ENCODE measurements at regions not wholly inside any gene's neighbourhood (a gene's known extent, or its start where the extent isn't known, plus 50 kb on each side); places are given as distances from the start of the nearest gene placed in this dataset.

GRCh38 chr4:117549524-117549923 lies 464.1 kb upstream of the TRAM1L1 start:
- TF ChIP-seq CTCF (IDR thresholded peaks at IDR 0.05) (no peak), USF1 (IDR thresholded peaks at IDR 0.05; ENCODE audit: borderline replicate concordance, low read depth) (no peak), MAX (IDR thresholded peaks at IDR 0.05; ENCODE audit: low read depth) (no peak), ZBTB33 (IDR thresholded peaks at IDR 0.05; ENCODE audit: borderline replicate concordance, low read depth) (no peak), EZH2phosphoT487 (IDR thresholded peaks at IDR 0.05; ENCODE audit: borderline replicate concordance, low read depth) (no peak), NRF1 (IDR thresholded peaks at IDR 0.05; ENCODE audit: low read depth, low read length) (no peak), GABPA (IDR thresholded peaks at IDR 0.05; ENCODE audit: low read depth) (no peak)

Measured in SK-N-SH (cell line).